ENCODE measurements at regions not wholly inside any gene's neighbourhood (a gene's known extent, or its start where the extent isn't known, plus 50 kb on each side); places are given as distances from the start of the nearest gene placed in this dataset.

DNA sequence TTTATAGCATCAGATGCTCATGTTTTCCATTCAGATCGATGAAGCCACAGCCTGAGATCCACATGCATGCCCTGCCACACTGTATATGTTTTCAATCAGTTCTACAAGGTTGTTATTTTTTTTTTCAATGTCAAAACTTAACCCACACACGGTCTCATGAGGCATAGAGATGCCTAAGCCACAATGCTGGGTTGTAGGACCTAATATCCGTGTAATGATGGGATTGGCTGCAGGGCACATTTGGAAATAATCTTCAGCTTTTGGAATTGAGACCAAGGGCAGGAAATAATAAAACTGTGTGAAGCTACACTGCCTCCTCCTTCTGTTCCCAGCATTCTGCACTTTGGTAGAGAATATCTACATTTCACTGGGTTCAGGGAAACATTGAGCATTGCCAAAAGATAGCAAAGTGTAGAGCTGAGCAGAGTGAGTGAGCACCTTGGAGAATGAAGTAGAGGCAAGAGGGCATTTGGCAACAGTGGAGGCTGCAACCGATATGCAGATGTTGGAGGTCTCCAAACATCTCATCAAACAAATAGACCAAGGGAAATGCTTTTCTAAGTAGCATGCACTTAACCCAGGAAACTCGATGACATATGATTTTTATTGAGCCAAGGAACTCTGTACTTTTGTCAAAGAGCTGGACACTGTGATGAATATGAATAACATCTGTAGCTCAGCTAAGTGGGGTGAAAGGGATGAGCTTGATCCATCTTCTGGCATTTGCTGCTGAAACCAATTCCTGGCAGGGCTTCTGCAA lies 176.7 kb downstream of the LYPLAL1 start:
- Mint-ChIP-seq H3K4me3 (no peak overlapping the region), H3K9me3 (peaks cover 24% of the 10 kb centered on the region), H3K27me3 (ENCODE audit: low read depth, poor library complexity) (no peaks in the 10 kb centered on the region), H3K36me3 (ENCODE audit: low read depth) (peaks cover 25% of the 10 kb centered on the region), H3K27ac (no peak overlapping the region), H3K4me1 (peaks cover 18% of the 10 kb centered on the region)
- TF ChIP-seq, protein P1, sequence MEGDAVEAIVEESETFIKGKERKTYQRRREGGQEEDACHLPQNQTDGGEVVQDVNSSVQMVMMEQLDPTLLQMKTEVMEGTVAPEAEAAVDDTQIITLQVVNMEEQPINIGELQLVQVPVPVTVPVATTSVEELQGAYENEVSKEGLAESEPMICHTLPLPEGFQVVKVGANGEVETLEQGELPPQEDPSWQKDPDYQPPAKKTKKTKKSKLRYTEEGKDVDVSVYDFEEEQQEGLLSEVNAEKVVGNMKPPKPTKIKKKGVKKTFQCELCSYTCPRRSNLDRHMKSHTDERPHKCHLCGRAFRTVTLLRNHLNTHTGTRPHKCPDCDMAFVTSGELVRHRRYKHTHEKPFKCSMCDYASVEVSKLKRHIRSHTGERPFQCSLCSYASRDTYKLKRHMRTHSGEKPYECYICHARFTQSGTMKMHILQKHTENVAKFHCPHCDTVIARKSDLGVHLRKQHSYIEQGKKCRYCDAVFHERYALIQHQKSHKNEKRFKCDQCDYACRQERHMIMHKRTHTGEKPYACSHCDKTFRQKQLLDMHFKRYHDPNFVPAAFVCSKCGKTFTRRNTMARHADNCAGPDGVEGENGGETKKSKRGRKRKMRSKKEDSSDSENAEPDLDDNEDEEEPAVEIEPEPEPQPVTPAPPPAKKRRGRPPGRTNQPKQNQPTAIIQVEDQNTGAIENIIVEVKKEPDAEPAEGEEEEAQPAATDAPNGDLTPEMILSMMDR (IDR thresholded peaks at IDR 0.05): no peak
- no peak for DNase-seq

DNA sequence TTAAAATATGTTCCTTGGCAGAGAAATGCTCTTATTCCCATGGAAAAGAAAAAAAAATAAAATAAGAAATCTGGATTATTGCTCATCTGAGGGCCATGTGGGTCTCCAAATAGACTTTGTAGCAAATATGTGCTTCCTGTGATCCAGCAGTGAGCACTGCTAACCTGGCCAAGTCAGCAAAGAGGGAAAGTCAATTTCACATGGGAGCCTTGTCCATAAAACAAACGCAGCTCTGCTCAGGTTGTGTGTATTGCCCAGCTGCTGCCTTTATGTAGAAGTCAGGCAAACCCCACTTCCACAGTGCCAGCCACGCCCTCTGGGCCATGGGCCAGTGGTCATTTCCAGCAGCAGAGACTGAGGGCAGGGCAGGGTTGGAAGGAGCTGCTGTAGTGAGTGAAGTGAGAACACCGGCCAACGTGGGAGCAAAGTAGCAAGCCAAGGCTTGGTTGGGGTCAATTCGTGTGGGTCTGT lies 174.3 kb downstream of the LYPLAL1 start:
- no peak overlapping the region for H3K4me3 Mint-ChIP-seq
- peaks cover 13% of the 10 kb centered on the region for H3K4me1 Mint-ChIP-seq
- no peak overlapping the region for H3K27ac Mint-ChIP-seq
- DNase-seq: no peak
- H3K27me3 Mint-ChIP-seq (ENCODE audit: low read depth, poor library complexity): no peaks in the 10 kb centered on the region
- peaks cover 40% of the 10 kb centered on the region for H3K36me3 Mint-ChIP-seq (ENCODE audit: low read depth)
- TF ChIP-seq, protein P1 (IDR thresholded peaks at IDR 0.05): no peak
- peaks cover 40% of the 10 kb centered on the region for H3K9me3 Mint-ChIP-seq

DNA sequence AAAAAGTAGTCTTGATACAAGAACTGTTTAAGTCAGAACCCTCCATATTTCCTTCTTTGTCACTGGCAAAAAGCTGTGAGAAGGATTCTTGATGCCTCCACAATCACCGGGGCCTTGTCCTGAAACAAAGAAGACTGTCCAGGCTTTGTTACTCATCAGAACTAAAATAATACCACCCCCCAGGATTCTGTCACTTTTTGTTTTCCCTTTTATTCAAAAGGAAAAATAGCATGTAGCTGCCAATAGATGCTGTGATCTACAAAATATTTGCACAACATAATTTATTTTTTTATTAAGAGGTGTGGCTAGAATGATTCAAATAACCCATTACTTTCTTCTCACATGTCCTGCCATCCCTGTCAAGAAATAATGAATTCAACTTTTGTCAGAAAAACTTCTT lies 173.7 kb downstream of the LYPLAL1 start:
- Mint-ChIP-seq H3K27ac (no peak overlapping the region), H3K4me3 (no peak overlapping the region), H3K9me3 (peaks cover 43% of the 10 kb centered on the region), H3K27me3 (ENCODE audit: low read depth, poor library complexity) (no peaks in the 10 kb centered on the region), H3K36me3 (ENCODE audit: low read depth) (peaks cover 40% of the 10 kb centered on the region), H3K4me1 (peaks cover 13% of the 10 kb centered on the region)
- no peak for DNase-seq
- TF ChIP-seq, protein P1 (IDR thresholded peaks at IDR 0.05): no peak

DNA sequence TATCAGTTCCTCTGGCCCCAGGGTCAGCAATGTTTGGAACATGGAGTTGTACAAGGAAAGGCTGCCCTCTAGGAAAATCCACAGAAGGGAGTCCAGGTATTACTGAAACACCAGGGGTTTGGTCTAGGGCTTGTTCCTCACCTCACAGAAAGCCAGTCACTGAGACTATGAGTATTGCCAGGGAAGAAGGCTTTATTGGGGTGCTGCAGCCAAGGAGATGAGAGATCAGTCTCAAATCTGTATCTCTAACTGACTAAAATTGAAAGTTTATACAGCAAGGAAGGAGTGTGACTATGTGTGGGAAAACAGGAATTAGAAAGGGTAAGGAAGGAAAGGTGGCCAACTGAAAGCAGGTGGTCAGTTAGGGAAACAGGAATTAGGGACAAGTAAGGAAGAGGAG lies 172.3 kb downstream of the LYPLAL1 start:
- no peak for DNase-seq
- H3K27ac Mint-ChIP-seq: no peak overlapping the region
- H3K4me3 Mint-ChIP-seq: no peak overlapping the region
- peaks cover 43% of the 10 kb centered on the region for H3K9me3 Mint-ChIP-seq
- TF ChIP-seq, protein P1 (IDR thresholded peaks at IDR 0.05): no peak
- H3K27me3 Mint-ChIP-seq (ENCODE audit: low read depth, poor library complexity): no peaks in the 10 kb centered on the region
- H3K36me3 Mint-ChIP-seq (ENCODE audit: low read depth): peaks cover 40% of the 10 kb centered on the region
- peaks cover 13% of the 10 kb centered on the region for H3K4me1 Mint-ChIP-seq

DNA sequence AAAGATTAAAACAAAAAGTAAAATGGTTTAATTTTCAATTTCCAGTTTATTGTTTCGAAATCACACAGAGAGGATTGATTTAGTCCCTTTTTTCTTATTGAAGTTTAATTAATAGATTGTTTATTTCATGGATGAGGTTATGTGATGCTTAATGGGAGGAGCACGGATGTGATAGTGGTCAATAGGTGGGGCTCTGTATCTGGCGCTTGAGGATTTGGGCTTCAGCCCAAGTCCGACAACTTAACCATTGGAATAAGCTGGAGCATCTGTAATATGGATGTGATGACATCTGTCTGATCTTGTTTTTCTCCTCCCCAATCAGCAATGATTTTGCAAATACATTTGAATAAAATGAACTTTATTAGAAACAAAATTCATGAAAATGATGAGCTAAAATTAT lies 169.2 kb downstream of the LYPLAL1 start:
- Mint-ChIP-seq H3K27me3 (ENCODE audit: low read depth, poor library complexity) (no peaks in the 10 kb centered on the region), H3K36me3 (ENCODE audit: low read depth) (peaks cover 40% of the 10 kb centered on the region), H3K9me3 (peaks cover 39% of the 10 kb centered on the region), H3K27ac (no peak overlapping the region), H3K4me3 (no peak overlapping the region), H3K4me1 (no peaks in the 10 kb centered on the region)
- no peak for DNase-seq
- TF ChIP-seq, protein P1 (IDR thresholded peaks at IDR 0.05): no peak

DNA sequence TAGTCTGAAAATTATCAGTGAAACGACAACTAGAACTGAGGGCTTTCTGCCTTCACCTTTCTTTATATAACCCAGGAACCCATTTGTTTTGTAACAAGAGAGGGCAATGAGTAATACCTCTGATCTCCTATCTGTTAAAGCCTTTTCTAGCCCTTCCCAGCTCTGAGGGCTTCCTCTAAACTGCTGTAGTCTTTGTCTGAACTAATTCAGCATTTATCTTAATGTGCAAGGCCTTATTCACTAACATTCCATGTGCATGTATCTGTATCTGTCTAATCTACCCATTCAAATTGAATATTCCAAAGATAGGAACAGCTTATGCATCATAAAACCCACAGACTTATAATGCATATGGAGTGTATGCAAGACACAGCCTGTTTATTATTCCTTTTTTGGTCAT lies 167.1 kb downstream of the LYPLAL1 start:
- TF ChIP-seq, protein P1 (IDR thresholded peaks at IDR 0.05): no peak
- DNase-seq: no peak
- peaks cover 23% of the 10 kb centered on the region for H3K9me3 Mint-ChIP-seq
- peaks cover 23% of the 10 kb centered on the region for H3K36me3 Mint-ChIP-seq (ENCODE audit: low read depth)
- H3K4me1 Mint-ChIP-seq: no peaks in the 10 kb centered on the region
- H3K4me3 Mint-ChIP-seq: no peak overlapping the region
- H3K27ac Mint-ChIP-seq: no peak overlapping the region
- H3K27me3 Mint-ChIP-seq (ENCODE audit: low read depth, poor library complexity): no peaks in the 10 kb centered on the region
